GM12873 (cell line): ENCODE measurements at regions not wholly inside any gene's neighbourhood (a gene's known extent, or its start where the extent isn't known, plus 50 kb on each side); places are given as distances from the start of the nearest gene placed in this dataset.

Experiments used
- CTCF ChIP-seq: IDR thresholded peaks from 2 replicates; pipeline ENCODE4 v1.5.1; 2012; ENCODE audit warnings: low read depth, mild to moderate bottlenecking, moderate library complexity, low read length, control low read depth; ENCODE audit not compliant: insufficient read depth; ENCODE audit errors: missing control alignments

GRCh38 chr12:124434951-124435805 lies 132.2 kb downstream of the NCOR2 start:
- TF ChIP-seq CTCF, result no peak

GRCh38 chr12:124434354-124434753 lies 133.1 kb downstream of the NCOR2 start:
- TF ChIP-seq CTCF, result no peak

DNA sequence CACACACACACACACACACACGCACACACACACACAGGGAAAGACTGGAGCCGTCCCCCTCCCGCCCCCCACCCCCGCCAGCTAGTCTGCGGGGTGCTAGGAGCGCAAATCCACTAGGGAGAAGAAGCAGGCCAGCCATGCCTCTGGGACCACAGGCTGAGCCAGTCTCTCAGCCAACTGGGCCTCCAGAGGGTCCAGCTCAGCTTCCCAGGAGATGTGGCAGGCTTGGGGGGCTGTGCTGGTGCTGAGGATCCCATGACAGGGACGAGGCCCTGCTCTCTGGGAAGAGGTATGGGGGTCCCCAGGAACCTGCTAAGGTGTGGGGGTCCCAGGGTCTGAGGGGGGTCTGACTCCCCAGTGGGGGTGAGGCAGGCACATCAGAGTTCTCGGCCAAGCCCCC lies 133.5 kb downstream of the NCOR2 start:
- no peak for TF ChIP-seq CTCF

DNA sequence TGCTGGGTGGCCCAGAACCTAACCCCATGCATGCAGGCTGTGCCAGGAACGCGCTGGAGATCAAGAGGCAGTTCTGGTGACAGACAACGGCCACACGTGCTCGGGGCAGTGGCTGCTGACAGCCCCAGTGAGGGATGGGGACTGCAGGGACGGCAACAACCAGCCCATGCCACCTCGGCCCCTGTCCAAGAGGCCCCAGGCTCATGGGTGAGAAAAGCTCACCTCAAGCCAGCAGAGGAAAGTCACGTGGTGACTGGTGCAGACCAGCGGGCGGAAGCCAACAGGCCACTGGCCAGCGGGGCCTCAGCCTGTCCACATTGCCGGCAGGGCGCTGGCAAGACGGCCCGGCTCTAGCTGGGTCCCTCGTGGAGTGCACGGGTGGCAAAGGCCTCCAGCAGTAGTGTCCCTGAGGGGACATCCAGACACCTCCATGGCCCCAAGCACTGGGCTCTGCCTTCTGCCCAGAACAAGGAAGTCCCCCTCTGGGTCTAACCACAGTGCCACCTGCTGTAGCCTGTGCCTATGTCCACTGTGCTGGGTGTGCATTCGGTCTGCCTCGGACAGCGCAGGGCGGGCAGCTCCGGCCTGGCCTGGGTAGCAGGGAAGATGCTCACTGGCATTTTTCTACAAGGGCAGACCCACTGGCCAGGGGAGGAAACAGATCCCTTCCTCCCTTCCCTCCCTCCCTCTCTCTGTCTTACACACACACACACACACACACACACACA lies 134.1 kb downstream of the NCOR2 start:
- TF ChIP-seq CTCF, result no peak

- TF ChIP-seq CTCF, result no peak
Observed at GRCh38 chr12:124432376-124432775, 135.0 kb downstream of the NCOR2 start.

GRCh38 chr12:124431971-124432370 lies 135.4 kb downstream of the NCOR2 start:
- no peak for TF ChIP-seq CTCF

DNA sequence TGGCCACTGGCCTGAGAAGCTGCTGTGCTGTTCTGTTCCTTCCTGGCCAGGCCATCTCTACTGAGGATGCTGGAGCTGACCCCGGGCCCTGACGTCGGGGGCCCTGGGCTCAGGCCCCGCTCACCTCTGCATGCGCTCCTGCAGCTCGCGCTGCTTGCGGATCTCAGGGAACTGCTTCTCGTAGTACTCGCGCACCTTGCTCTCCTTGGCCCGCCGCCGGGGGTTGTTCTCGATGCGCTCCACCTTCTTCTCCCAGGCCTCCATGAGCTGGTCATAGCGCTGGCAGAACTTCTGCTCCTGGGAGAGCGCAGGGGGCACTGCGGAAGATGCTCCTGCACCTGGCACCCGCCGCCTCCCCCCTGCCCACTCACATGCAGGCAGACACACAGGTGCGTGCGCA lies 135.6 kb downstream of the RFLNA start:
- TF ChIP-seq CTCF, result no peak
